GM18951 (cell line): ENCODE measurements at regions not wholly inside any gene's neighbourhood (a gene's known extent, or its start where the extent isn't known, plus 50 kb on each side); places are given as distances from the start of the nearest gene placed in this dataset.

Experiments
- POLR2A ChIP-seq: IDR thresholded peaks from 4 replicates; pipeline ENCODE4 v1.6.1; 2011; ENCODE audit warnings: mild to moderate bottlenecking; ENCODE audit not compliant: insufficient read length, insufficient read depth; ENCODE audit errors: extremely low read depth
- in situ Hi-C: fragments of 300-500 bp; cut with MboI; formaldehyde crosslinking; loops from one replicate; pipeline ENCODE4 v1.12.0; 2022; ENCODE audit warnings: low sequenced_read_pairs, mixed read lengths, inconsistent platforms; ENCODE audit not compliant: unreplicated experiment

- in situ Hi-C loops: no loop called here
- no peak for TF ChIP-seq POLR2A
Measured at GRCh38 chr7:155227004-155227787, 70.5 kb upstream of the INSIG1 start.

DNA sequence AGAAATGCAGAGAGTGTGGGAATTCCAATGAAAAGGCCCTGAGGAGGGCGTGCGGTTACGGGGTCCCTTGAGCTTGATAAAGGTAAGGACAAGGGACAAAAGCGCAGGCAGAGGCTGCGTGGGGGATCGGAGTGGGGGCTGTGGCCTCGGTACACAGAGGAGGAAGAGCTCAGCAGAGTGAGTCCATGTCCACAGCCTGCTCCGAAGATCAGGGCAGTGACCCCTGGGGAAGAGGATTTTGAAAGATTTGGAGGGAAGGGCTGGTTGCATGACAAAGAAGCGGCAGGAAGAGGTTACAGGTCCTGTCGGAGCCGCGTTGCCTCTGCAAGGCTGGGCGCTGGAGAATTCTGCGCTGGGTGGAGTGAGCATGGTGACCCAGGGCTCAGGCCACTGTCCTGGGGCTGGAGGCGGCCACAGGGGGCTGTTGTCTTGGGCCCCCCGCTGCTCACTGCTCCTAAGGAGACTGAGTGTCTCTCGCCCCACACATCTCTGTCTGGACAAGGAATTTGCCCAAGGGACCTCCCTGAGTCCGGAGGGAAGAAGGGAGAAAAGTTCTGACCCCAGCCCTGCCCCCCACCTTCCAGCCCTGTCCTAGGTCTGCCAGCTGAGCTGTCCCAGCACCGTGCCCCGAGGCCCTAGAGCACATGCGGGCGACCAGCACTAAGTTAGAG lies 69.8 kb upstream of the INSIG1 start:
- in situ Hi-C loops: no loop called here
- no peak for TF ChIP-seq POLR2A

- in situ Hi-C loops: no loop called here
- no peak for TF ChIP-seq POLR2A
Measured at GRCh38 chr7:155228459-155228845, 69.2 kb upstream of the INSIG1 start.

- in situ Hi-C loops: no loop called here
Measured at GRCh38 chr7:155228894-155229293, 68.8 kb upstream of the INSIG1 start.

DNA sequence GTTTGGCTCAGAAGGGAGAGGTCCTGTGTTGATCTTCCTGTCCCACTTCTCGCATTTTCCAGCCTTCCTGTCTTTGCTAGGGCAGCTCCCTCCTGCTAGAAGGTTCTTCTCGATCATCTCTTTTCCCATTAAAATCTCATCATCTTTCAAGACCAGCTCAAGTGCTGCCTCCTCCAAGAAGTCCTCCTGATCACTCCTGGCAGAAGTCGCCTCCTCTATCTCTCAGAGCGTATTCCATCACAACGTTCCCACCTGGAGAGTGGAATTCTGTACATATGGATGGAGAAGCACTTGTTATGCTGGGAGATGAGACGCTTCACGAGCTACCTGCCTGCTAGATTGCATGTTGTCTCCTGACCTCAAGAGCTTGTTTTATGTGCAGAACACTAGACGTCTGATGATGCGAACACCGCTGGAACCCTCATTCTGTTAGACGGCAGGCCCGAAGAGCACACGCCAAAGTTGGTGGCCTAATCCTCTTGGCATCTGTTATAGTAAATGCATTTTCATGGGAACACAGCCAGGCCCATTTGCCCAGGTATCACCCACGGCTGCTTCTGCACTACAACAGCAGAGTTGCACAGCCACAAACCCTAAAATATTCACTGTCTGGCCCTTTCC lies 68.0 kb upstream of the INSIG1 start:
- no peak for TF ChIP-seq POLR2A
- in situ Hi-C loops: no loop called here

More at GRCh38 chr7:155228894-155229293, 68.8 kb upstream of the INSIG1 start:
- no peak for TF ChIP-seq POLR2A

GRCh38 chr7:155230169-155230593 lies 67.5 kb upstream of the INSIG1 start:
- no peak for TF ChIP-seq POLR2A

GRCh38 chr7:155231241-155231800 lies 66.4 kb upstream of the INSIG1 start:
- in situ Hi-C loops: no loop called here

More at GRCh38 chr7:155230169-155230593, 67.5 kb upstream of the INSIG1 start:
- in situ Hi-C loops: no loop called here

GRCh38 chr7:155231941-155232340 lies 65.7 kb upstream of the INSIG1 start:
- in situ Hi-C loops: no loop called here
- no peak for TF ChIP-seq POLR2A

More at GRCh38 chr7:155231241-155231800, 66.4 kb upstream of the INSIG1 start:
- no peak for TF ChIP-seq POLR2A

- in situ Hi-C loops: no loop called here
Measured at GRCh38 chr7:155232911-155233310, 64.8 kb upstream of the INSIG1 start.

DNA sequence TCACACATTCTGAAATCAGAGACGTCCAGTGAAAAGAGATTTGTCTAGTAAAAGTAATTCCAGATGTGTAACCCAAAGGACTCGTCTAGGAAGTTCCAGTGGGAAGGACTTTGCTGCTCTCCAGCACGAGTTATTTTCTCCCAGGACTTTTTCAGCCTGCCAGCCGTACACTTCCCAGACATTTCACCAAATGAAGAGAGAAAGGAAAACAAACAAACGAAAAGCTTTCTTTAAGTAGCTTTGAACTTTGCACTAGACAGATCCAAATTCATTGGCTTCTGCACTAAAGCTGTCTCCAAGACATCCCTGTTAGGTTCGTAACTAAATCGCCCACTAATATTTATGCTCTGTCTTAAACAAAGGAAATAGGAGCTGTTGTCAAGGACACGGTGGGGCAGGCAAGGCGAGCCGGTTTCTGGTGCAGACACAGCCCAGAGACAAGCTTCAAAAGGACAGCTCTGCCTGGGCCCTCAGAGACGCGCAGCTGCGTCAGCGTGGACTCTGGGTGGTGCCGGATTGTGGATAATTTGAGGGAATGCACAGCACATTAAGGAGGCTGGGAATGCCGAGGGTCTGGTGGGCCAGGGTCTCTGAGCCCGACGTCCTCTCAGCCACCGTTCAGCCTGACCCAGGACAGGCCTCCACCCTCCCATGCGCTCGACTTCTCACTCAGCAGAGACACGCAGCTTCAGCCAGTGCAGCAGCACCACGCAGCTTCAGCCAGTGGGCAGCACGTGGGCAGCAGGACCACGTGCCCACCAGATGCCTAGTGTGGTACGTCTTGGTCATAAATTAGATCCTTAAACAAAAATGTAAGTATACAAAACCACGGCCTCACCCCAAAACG lies 64.1 kb upstream of the INSIG1 start:
- no peak for TF ChIP-seq POLR2A
- in situ Hi-C loops: no loop called here

More at GRCh38 chr7:155232911-155233310, 64.8 kb upstream of the INSIG1 start:
- no peak for TF ChIP-seq POLR2A

DNA sequence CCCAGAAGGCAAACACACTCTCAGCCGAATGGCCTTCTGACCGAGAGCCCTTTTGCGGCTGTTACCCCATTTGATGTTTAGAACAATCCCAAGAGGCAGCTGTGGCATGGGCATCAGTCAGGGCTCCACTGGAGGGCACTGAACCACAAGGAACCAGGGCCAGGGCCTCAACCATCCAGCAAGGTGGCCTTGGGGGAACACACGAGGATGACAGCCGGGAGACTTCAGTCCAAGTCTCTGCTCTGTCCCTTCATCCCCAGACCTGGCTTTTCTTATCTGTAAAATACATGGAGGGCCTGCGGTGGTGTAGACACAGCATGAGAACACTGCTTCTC lies 63.6 kb upstream of the INSIG1 start:
- in situ Hi-C loops: no loop called here
- TF ChIP-seq POLR2A: no peak

- TF ChIP-seq POLR2A: no peak
- in situ Hi-C loops: no loop called here
Measured at GRCh38 chr7:155234950-155235789, 62.5 kb upstream of the INSIG1 start.

DNA sequence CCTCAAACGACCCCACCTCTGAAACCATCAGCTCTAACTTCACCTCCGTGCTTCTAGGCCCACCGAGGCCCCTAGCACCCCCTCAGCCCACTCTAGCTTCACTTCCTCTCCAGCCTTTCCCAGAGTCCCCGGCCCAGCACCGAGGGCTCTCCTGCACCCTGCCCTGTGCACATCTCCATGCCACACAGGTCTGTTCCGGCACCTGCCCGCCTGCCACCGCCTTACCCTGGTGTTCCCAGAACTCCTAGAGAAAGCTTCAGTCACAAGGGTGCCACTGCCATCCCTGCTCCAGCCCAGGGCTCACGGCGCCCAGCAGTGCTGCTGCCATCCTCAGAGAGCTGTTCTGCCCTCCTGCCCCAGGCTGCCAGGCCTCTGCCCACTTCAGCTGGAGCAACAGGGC lies 61.3 kb upstream of the INSIG1 start:
- in situ Hi-C loops: no loop called here

More for the DNA sequence above, 61.3 kb upstream of the INSIG1 start:
- TF ChIP-seq POLR2A: no peak
